Left ventricle myocardium inferior (tissue), 1 donor: ENCODE measurements at regions not wholly inside any gene's neighbourhood (a gene's known extent, or its start where the extent isn't known, plus 50 kb on each side); places are given as distances from the start of the nearest gene placed in this dataset.

Experiments
- DNase-seq: peaks from one replicate; pipeline ENCODE4 v3.0.0-alpha.2; 2020
- H3K27ac ChIP-seq: fragments of 200-600 bp; replicated peaks from 2 replicates; pipeline ENCODE4 v1.8.0; 2021
- H3K27me3 ChIP-seq: fragments of 200-600 bp; 2 replicates; pipeline ENCODE4 v1.8.0; 2021; ENCODE audit warnings: low read depth
- H3K36me3 ChIP-seq: fragments of 200-600 bp; 2 replicates; pipeline ENCODE4 v1.8.0; 2021
- H3K4me1 ChIP-seq: fragments of 200-600 bp; 2 replicates; pipeline ENCODE4 v1.8.0; 2021
- H3K4me3 ChIP-seq: fragments of 200-600 bp; 2 replicates; pipeline ENCODE4 v1.8.0; 2021; ENCODE audit warnings: mild to moderate bottlenecking, moderate library complexity
- H3K9me3 ChIP-seq: fragments of 200-600 bp; replicated peaks from 2 replicates; pipeline ENCODE4 v1.8.0; 2021
- intact Hi-C: fragments of 100-400 bp; cut with micrococcal nuclease; formaldehyde crosslinking; loops from one replicate; pipeline ENCODE4 v1.11.0; 2022
- TF ChIP-seq, protein P1 (sequence below): fragments of 200-600 bp; IDR thresholded peaks from 2 replicates; pipeline ENCODE4 v1.8.0; 2021; ENCODE audit warnings: antibody characterized with exemption, mild to moderate bottlenecking, borderline replicate concordance
- donor health status: DM: no; HTN: yes; CAD: no; lungs with severe emphysema.

- Histone ChIP-seq H3K4me3 (no peak overlapping the region), H3K27me3 (no peaks in the 10 kb centered on the region), H3K4me1 (no peaks in the 10 kb centered on the region), H3K27ac (no peak overlapping the region), H3K36me3 (no peaks in the 10 kb centered on the region), H3K9me3 (peaks cover 7% of the 10 kb centered on the region)
- DNase-seq, result no peak
- intact Hi-C loops, result no loop called here
- TF ChIP-seq, protein P1, sequence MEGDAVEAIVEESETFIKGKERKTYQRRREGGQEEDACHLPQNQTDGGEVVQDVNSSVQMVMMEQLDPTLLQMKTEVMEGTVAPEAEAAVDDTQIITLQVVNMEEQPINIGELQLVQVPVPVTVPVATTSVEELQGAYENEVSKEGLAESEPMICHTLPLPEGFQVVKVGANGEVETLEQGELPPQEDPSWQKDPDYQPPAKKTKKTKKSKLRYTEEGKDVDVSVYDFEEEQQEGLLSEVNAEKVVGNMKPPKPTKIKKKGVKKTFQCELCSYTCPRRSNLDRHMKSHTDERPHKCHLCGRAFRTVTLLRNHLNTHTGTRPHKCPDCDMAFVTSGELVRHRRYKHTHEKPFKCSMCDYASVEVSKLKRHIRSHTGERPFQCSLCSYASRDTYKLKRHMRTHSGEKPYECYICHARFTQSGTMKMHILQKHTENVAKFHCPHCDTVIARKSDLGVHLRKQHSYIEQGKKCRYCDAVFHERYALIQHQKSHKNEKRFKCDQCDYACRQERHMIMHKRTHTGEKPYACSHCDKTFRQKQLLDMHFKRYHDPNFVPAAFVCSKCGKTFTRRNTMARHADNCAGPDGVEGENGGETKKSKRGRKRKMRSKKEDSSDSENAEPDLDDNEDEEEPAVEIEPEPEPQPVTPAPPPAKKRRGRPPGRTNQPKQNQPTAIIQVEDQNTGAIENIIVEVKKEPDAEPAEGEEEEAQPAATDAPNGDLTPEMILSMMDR, result no peak
Measured at GRCh38 chr4:188887905-188888304, 748.7 kb downstream of the TRIML1 start.

DNA sequence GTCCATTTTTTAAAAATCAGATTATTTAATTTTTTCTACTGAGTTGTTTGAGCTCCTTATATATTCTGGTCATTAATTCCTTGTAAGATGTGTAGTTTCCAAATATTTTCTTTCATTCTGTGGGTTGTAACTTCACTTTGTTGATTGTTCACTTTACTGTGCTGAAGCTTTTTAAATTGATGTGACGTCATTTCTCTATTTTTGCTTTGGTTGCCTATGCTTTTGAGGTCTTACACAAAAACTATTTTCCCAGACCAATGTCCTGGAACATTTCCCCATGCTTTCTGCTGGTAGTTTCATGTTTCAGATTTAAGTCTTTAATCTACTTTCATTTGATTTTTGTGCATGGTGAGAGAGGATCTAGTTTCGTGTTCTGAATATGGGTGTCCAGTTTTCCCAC, 753.6 kb downstream of the TRIML1 start:
- TF ChIP-seq, protein P1, result no peak
- Histone ChIP-seq H3K4me3 (no peak overlapping the region), H3K9me3 (peaks cover 17% of the 10 kb centered on the region), H3K36me3 (no peaks in the 10 kb centered on the region), H3K4me1 (no peaks in the 10 kb centered on the region), H3K27me3 (no peaks in the 10 kb centered on the region), H3K27ac (no peak overlapping the region)
- no peak for DNase-seq
- intact Hi-C loops, result no loop called here

GRCh38 chr4:188903986-188904385, 764.7 kb downstream of the TRIML1 start:
- H3K27me3 ChIP-seq, result no peaks in the 10 kb centered on the region
- TF ChIP-seq, protein P1, result no peak
- H3K27ac ChIP-seq, result no peak overlapping the region
- no peaks in the 10 kb centered on the region for H3K9me3 ChIP-seq
- intact Hi-C loops, result no loop called here
- no peak overlapping the region for H3K4me3 ChIP-seq
- no peaks in the 10 kb centered on the region for H3K4me1 ChIP-seq
- no peak for DNase-seq
- H3K36me3 ChIP-seq, result no peaks in the 10 kb centered on the region

DNA sequence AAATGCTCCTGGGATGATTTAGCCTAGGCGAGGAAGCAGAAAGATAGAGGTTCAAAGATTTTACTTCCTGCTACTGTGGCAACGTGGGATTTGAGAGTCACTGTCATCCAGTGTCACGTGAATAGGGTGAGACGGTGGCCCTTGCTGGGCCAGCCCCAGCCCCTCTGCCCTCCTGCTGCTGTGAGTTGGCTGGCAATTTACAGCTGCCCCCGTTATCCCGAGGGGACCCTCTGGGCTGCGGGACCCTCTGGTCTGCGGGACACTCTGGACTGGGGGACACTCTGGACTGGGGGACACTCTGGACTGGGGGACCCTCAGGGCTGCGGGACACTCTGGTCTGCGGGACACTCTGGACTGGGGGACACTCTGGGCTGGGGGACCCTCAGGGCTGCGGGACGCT, 765.4 kb downstream of the TRIML1 start:
- no peak for DNase-seq
- Histone ChIP-seq H3K4me1 (no peaks in the 10 kb centered on the region), H3K4me3 (no peak overlapping the region), H3K27ac (no peak overlapping the region), H3K27me3 (no peaks in the 10 kb centered on the region), H3K9me3 (no peaks in the 10 kb centered on the region), H3K36me3 (no peaks in the 10 kb centered on the region)
- TF ChIP-seq, protein P1, result no peak
- intact Hi-C loops, result no loop called here

DNA sequence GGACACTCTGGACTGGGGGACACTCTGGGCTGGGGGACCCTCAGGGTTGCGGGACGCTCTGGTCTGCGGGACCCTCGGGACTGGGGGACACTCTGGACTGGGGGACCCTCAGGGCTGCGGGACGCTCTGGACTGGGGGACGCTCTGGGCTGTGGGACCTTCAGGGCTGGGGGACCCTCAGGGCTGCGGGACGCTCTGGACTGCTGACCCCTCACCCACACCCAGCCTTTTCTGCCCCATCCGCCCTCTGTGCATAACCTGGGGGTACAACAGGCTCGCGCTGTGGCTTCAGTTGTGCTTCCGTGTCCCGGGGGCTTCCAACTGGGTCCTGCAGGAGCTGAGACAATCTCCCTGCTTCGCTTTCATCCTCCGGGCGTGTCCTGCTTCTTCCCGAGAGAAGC, 766.0 kb downstream of the TRIML1 start:
- intact Hi-C loops, result no loop called here
- H3K4me3 ChIP-seq, result no peak overlapping the region
- no peaks in the 10 kb centered on the region for H3K9me3 ChIP-seq
- H3K36me3 ChIP-seq, result no peaks in the 10 kb centered on the region
- TF ChIP-seq, protein P1, result no peak
- H3K27me3 ChIP-seq, result no peaks in the 10 kb centered on the region
- no peaks in the 10 kb centered on the region for H3K4me1 ChIP-seq
- H3K27ac ChIP-seq, result no peak overlapping the region
- no peak for DNase-seq

- Histone ChIP-seq H3K4me3 (no peak overlapping the region), H3K36me3 (no peaks in the 10 kb centered on the region), H3K27ac (no peak overlapping the region), H3K4me1 (no peaks in the 10 kb centered on the region), H3K27me3 (no peaks in the 10 kb centered on the region), H3K9me3 (no peaks in the 10 kb centered on the region)
- TF ChIP-seq, protein P1, result no peak
- no peak for DNase-seq
- intact Hi-C loops, result no loop called here
Measured at GRCh38 chr4:188911199-188911598, 772.0 kb downstream of the TRIML1 start.
